ENCODE measurements at regions not wholly inside any gene's neighbourhood (a gene's known extent, or its start where the extent isn't known, plus 50 kb on each side); places are given as distances from the start of the nearest gene placed in this dataset.

DNA sequence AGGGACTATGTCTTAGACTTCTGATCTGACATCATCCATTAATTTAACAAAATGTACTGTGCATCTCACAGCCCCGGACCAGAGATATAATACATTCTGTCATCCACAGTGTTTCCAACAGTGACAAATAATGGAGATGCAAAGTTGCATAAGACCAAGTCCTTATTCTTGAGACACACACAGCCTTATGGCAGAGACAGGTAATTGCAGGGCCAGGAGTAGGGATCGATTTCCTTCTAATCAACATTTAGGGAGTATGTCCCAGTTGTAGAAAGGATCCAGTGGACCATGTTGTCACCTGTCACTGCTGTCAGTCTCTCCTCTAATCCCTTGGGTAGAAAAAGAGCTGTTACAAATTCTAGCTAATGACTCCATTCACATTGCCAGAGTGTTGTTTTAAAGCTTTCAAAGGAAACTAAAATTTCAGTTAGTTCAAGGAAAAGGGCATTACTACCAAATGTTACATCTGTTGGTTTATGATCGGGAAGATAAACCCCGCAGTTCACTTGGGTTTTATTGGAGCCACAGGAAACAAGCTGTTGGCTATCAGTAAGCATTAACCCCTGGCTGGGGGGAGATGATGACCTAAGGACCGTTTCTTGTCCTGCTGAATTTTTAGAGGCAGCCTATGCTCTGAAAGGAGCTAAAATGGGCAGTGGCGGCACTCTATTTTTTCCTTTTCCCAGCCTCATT, 111.4 kb upstream of the ATXN1 start:
- no peak for TF ChIP-seq Cebpa-rat (IDR thresholded peaks at IDR 0.05)
- Histone ChIP-seq H4K20me1 (no peaks in the 10 kb centered on the region), H3K4me2 (no peak overlapping the region), H3K4me1 (no peaks in the 10 kb centered on the region), H3K27ac (no peak overlapping the region), H3K4me3 (no peak overlapping the region), H3K36me3 (no peaks in the 10 kb centered on the region), H3K27me3 (no peaks in the 10 kb centered on the region), H3K9me3 (replicated peaks in 1 of 11) (peaks cover 0 to 11% (median 1%) of the 10 kb centered on the region in 11 experiments; a peak in 6 of 22 replicates), H3K9ac (no peak overlapping the region)

GRCh38 chr6:16871047-16871446, 109.8 kb upstream of the ATXN1 start:
- Histone ChIP-seq H3K9ac (no peak overlapping the region), H3K27ac (no peak overlapping the region), H3K9me3 (replicated peaks in 1 of 11) (no peaks in the 10 kb centered on the region), H3K4me1 (no peaks in the 10 kb centered on the region), H3K4me3 (no peak overlapping the region), H4K20me1 (no peaks in the 10 kb centered on the region), H3K36me3 (no peaks in the 10 kb centered on the region), H3K27me3 (no peaks in the 10 kb centered on the region), H3K4me2 (no peak overlapping the region)
- TF ChIP-seq Cebpa-rat (IDR thresholded peaks at IDR 0.05): no peak

- H3K36me3 ChIP-seq: no peaks in the 10 kb centered on the region
- no peak for TF ChIP-seq Cebpa-rat (IDR thresholded peaks at IDR 0.05)
These were observed 107.7 kb upstream of the ATXN1 start for GRCh38 chr6:16868968-16869367.

DNA sequence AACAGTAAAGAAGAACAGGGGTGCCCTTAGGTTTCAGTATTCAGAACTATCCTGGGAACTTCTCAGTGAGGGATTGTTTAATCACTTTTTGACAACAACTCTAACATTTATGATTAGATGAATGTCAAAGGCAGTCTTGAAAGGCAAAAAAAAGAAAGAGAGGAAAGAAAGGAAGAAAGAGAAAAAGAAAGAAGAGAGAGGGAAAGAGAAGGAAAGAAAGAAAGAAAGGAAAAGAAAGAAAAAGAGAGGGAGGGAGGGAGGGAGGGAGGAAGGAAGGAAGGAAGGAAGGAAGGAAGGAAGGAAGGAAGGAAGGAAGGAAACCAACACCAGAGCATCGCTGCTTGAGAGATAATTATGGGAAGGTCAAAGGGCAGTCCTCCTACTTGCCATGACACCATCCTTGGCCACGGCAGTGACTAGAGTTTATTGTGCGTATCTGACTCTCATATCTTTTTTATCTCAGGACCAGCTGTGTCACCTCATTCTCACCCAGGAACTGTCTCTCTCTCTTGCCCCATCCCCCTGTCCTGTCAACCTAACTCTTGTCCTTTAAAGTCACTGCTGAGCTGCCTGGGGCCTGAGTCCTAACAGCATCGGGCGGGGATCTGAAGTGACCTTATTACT, 96.8 kb upstream of the ATXN1 start:
- no peak for TF ChIP-seq Cebpa-rat (IDR thresholded peaks at IDR 0.05)
- no peak overlapping the region for H3K27ac ChIP-seq
- H3K27me3 ChIP-seq: no peaks in the 10 kb centered on the region
- H3K4me1 ChIP-seq: peaks cover 0 to 5% (median 3%) of the 10 kb centered on the region in 10 experiments; a peak in 7 of 20 replicates
- no peak overlapping the region for H3K9ac ChIP-seq
- no peaks in the 10 kb centered on the region for H3K36me3 ChIP-seq
- H3K9me3 ChIP-seq (replicated peaks in 1 of 11): peaks cover 0 to 3% (median 0%) of the 10 kb centered on the region in 11 experiments; a peak in 1 of 22 replicates
- H3K4me3 ChIP-seq: no peak overlapping the region
- H3K4me2 ChIP-seq: peak overlapping the region in 5 of 11 experiments; percentile 23 to 42 (median 26); a peak in 4 of 22 replicates
- H4K20me1 ChIP-seq: no peaks in the 10 kb centered on the region

More at GRCh38 chr6:16868968-16869367, 107.7 kb upstream of the ATXN1 start:
- H3K9ac ChIP-seq: no peak overlapping the region
- H3K4me3 ChIP-seq: no peak overlapping the region
- no peak overlapping the region for H3K4me2 ChIP-seq
- no peaks in the 10 kb centered on the region for H3K4me1 ChIP-seq
- H4K20me1 ChIP-seq: no peaks in the 10 kb centered on the region
- no peaks in the 10 kb centered on the region for H3K27me3 ChIP-seq
- H3K27ac ChIP-seq: no peak overlapping the region
- H3K9me3 ChIP-seq (replicated peaks in 1 of 11): no peaks in the 10 kb centered on the region

DNA sequence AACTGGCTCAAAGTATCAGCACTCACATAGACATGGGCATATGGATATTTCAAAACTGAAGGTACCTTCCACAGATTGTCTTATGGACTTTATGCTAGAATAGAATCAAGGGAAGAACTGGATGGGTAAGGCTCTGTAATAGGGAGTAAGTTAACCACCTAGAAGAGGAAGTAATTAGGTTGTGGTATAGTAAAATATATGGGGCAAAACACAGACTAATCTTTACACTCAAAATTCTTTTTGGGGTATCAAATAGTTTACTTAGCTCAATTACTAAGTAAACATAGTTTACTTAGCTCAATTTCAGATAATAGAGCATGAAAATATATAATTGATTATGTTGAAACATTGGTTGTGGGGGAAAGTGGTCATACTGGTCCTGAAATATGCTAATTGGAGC, 94.2 kb upstream of the ATXN1 start:
- no peaks in the 10 kb centered on the region for H4K20me1 ChIP-seq
- H3K4me1 ChIP-seq: peaks cover 0 to 30% (median 16%) of the 10 kb centered on the region in 10 experiments; a peak in 14 of 20 replicates
- H3K36me3 ChIP-seq: no peaks in the 10 kb centered on the region
- H3K27me3 ChIP-seq: no peaks in the 10 kb centered on the region
- 0 out of 22 replicates have a peak overlapping the region, but pooled peaks of 1 of the 11 experiments have one; percentile 20 for H3K4me2 ChIP-seq
- H3K9me3 ChIP-seq (replicated peaks in 1 of 11): peaks cover 0 to 3% (median 0%) of the 10 kb centered on the region in 11 experiments; a peak in 1 of 22 replicates
- no peak overlapping the region for H3K27ac ChIP-seq
- TF ChIP-seq Cebpa-rat (IDR thresholded peaks at IDR 0.05): no peak
- no peak overlapping the region for H3K4me3 ChIP-seq
- H3K9ac ChIP-seq: no peak overlapping the region

- TF ChIP-seq Cebpa-rat (IDR thresholded peaks at IDR 0.05): no peak
- H3K4me2 ChIP-seq: 0 out of 22 replicates have a peak overlapping the region, but pooled peaks of 1 of the 11 experiments have one; percentile 20
These were observed 93.7 kb upstream of the ATXN1 start for GRCh38 chr6:16854986-16855385.

DNA sequence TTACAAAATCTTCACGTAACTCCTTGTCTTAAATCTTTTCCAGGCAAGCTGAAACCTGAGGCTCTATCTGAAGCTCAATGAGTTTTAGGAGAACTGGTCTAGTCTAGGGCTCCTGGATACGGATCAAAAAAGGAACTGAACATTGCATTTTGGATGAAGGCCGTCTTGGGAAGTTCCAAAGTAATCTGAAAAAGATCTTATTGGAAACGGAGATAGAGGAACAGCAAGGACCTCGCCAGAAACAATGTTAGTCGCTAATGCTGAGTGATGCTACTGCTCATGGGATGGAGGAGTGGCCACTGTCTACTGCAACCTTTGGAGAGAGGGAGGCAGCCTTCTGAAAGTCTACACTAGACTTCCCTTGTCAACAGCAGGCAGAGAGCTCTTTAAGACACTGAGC, 91.4 kb upstream of the ATXN1 start:
- no peak for TF ChIP-seq Cebpa-rat (IDR thresholded peaks at IDR 0.05)
- Histone ChIP-seq H3K9ac (no peak overlapping the region), H3K27me3 (no peaks in the 10 kb centered on the region), H3K4me3 (no peak overlapping the region), H4K20me1 (no peaks in the 10 kb centered on the region), H3K9me3 (replicated peaks in 1 of 11) (no peaks in the 10 kb centered on the region), H3K4me1 (peaks cover 0 to 54% (median 29%) of the 10 kb centered on the region in 10 experiments; a peak in 14 of 20 replicates), H3K4me2 (peak overlapping the region in 5 of 11 experiments; percentile 61 to 88 (median 74); a peak in 7 of 22 replicates), H3K27ac (peak overlapping the region in 2 of 11 experiments; percentile 63 to 71; a peak in 4 of 22 replicates), H3K36me3 (no peaks in the 10 kb centered on the region)

More at GRCh38 chr6:16854986-16855385, 93.7 kb upstream of the ATXN1 start:
- H3K27ac ChIP-seq: no peak overlapping the region
- H3K4me1 ChIP-seq: peaks cover 0 to 35% (median 21%) of the 10 kb centered on the region in 10 experiments; a peak in 15 of 20 replicates
- H3K36me3 ChIP-seq: no peaks in the 10 kb centered on the region
- peaks cover 0 to 2% (median 0%) of the 10 kb centered on the region in 11 experiments; a peak in 1 of 22 replicates for H3K9me3 ChIP-seq (replicated peaks in 1 of 11)
- no peaks in the 10 kb centered on the region for H4K20me1 ChIP-seq
- H3K9ac ChIP-seq: no peak overlapping the region
- H3K4me3 ChIP-seq: no peak overlapping the region
- H3K27me3 ChIP-seq: no peaks in the 10 kb centered on the region

GRCh38 chr6:16851758-16852157, 90.5 kb upstream of the ATXN1 start:
- H3K4me2 ChIP-seq: peak overlapping the region in 6 of 11 experiments; percentile 28 to 88 (median 69); a peak in 12 of 22 replicates
- TF ChIP-seq Cebpa-rat (IDR thresholded peaks at IDR 0.05): no peak
- H3K9me3 ChIP-seq (replicated peaks in 1 of 11): no peaks in the 10 kb centered on the region
- no peaks in the 10 kb centered on the region for H3K36me3 ChIP-seq
- peak overlapping the region in 6 of 11 experiments; percentile 15 to 72 (median 56); a peak in 10 of 22 replicates for H3K27ac ChIP-seq
- H4K20me1 ChIP-seq: no peaks in the 10 kb centered on the region
- peaks cover 0 to 56% (median 29%) of the 10 kb centered on the region in 10 experiments; a peak in 14 of 20 replicates for H3K4me1 ChIP-seq
- no peaks in the 10 kb centered on the region for H3K27me3 ChIP-seq
- no peak overlapping the region for H3K4me3 ChIP-seq
- H3K9ac ChIP-seq: peak overlapping the region in 2 of 11 experiments; percentile 10 to 13; a peak in 2 of 22 replicates

- H3K36me3 ChIP-seq: no peaks in the 10 kb centered on the region
- H4K20me1 ChIP-seq: no peaks in the 10 kb centered on the region
- H3K4me2 ChIP-seq: peak overlapping the region in 6 of 11 experiments; percentile 42 to 88 (median 69); a peak in 11 of 22 replicates
- peaks cover 0 to 56% (median 29%) of the 10 kb centered on the region in 10 experiments; a peak in 14 of 20 replicates for H3K4me1 ChIP-seq
- no peak overlapping the region for H3K4me3 ChIP-seq
- peak overlapping the region in 5 of 11 experiments; percentile 44 to 72 (median 63); a peak in 9 of 22 replicates for H3K27ac ChIP-seq
- no peak for TF ChIP-seq Cebpa-rat (IDR thresholded peaks at IDR 0.05)
- no peaks in the 10 kb centered on the region for H3K27me3 ChIP-seq
- peak overlapping the region in 1 of 11 experiments; percentile 31; a peak in 1 of 22 replicates for H3K9ac ChIP-seq
- H3K9me3 ChIP-seq (replicated peaks in 1 of 11): no peaks in the 10 kb centered on the region
These were observed 89.8 kb upstream of the ATXN1 start for GRCh38 chr6:16851044-16851540.

Measured in BLaER1 treated with 17β-estradiol and CSF1 and Interleukin-3, amounts not matched to agents 10 nM and 100 nM (cell line).